IMR-90 (cell line): ENCODE measurements at regions not wholly inside any gene's neighbourhood (a gene's known extent, or its start where the extent isn't known, plus 50 kb on each side); places are given as distances from the start of the nearest gene placed in this dataset.

Experiments used
- ATAC-seq: fragments of 200-7000 bp; cut with Tn5 transposase; 2 replicates; pipeline ENCODE4 v1.9.1; 2020; ENCODE audit warnings: low read depth, mild to moderate bottlenecking, moderate library complexity
- BruUV-seq: library from RNA; stranded (reverse); fragments of 400-500 nt; replicated peaks from 2 replicates; lab custom pipeline; 2021; lab: Mats Ljungman, UMichigan
- CTCF ChIA-PET: fragments of 300-600 bp; formaldehyde crosslinking; extraction: SDS; loops from one replicate; lab custom pipeline; 2021; ENCODE audit warnings: antibody characterized with exemption; lab: Yijun Ruan, JAX
- POLR2A ChIA-PET: fragments of 300-600 bp; sonication (Branson Sonifier 250); formaldehyde crosslinking; loops from one replicate; lab custom pipeline; 2022; ENCODE audit warnings: antibody characterized with exemption; ENCODE audit not compliant: unreplicated experiment; lab: Charles Lee
- DNase-seq: peaks from one replicate; pipeline ENCODE4 v3.0.0; 2013
- H2AFZ ChIP-seq: replicated peaks from 2 replicates; pipeline ENCODE3; 2013; ENCODE audit warnings: low read length, mild to moderate bottlenecking; ENCODE audit not compliant: poor library complexity
- H2AK5ac ChIP-seq: 2 replicates; pipeline ENCODE4 v1.6.1; 2013; ENCODE audit warnings: low read depth, low read length, inconsistent platforms
- H2AK9ac ChIP-seq: replicated peaks from 2 replicates; pipeline ENCODE3; 2013; ENCODE audit warnings: mild to moderate bottlenecking, low read depth, low read length, moderate library complexity; ENCODE audit not compliant: poor library complexity
- H2BK120ac ChIP-seq: 2 replicates; pipeline ENCODE4 v1.6.1; 2013; ENCODE audit warnings: low read depth, low read length, inconsistent platforms
- H2BK15ac ChIP-seq: 3 replicates; pipeline ENCODE4 v1.6.1; 2013; ENCODE audit warnings: low read depth, low read length, inconsistent platforms
- H2BK20ac ChIP-seq: 2 replicates; pipeline ENCODE4 v1.6.1; 2013; ENCODE audit warnings: low read depth, mild to moderate bottlenecking, inconsistent platforms, low read length, moderate library complexity
- H2BK5ac ChIP-seq: 2 replicates; pipeline ENCODE4 v1.6.1; 2013; ENCODE audit warnings: mild to moderate bottlenecking, low read depth, low read length, inconsistent platforms; ENCODE audit not compliant: poor library complexity, severe bottlenecking
- H3K14ac ChIP-seq: replicated peaks from 2 replicates; pipeline ENCODE4 v1.6.1; 2013; ENCODE audit warnings: low read depth, low read length, inconsistent platforms
- H3K18ac ChIP-seq: 2 replicates; pipeline ENCODE4 v1.6.1; 2013; ENCODE audit warnings: low read depth, low read length, control low read depth
- H3K23ac ChIP-seq: 2 replicates; pipeline ENCODE4 v1.6.1; 2013; ENCODE audit warnings: low read depth, low read length, inconsistent platforms
- H3K27ac ChIP-seq: 2 replicates; pipeline ENCODE4 v1.5.1; 2013; ENCODE audit warnings: mild to moderate bottlenecking, control low read depth, low read length; ENCODE audit not compliant: insufficient read depth
- H3K27me3 ChIP-seq: 2 replicates; pipeline ENCODE4 v1.6.1; 2013; ENCODE audit warnings: low read length; ENCODE audit not compliant: control insufficient read depth, insufficient read depth
- H3K36me3 ChIP-seq: 2 replicates; pipeline ENCODE4 v1.6.1; 2013; ENCODE audit warnings: low read length, mixed read lengths; ENCODE audit not compliant: control insufficient read depth, insufficient read depth
- H3K4ac ChIP-seq: 2 replicates; pipeline ENCODE4 v1.6.1; 2013; ENCODE audit warnings: low read depth, low read length, inconsistent platforms
- H3K4me1 ChIP-seq: 2 replicates; pipeline ENCODE4 v1.6.1; 2013; ENCODE audit warnings: low read length, mixed read lengths; ENCODE audit not compliant: control insufficient read depth, insufficient read depth
- H3K4me2 ChIP-seq: 2 replicates; pipeline ENCODE4 v1.6.1; 2013; ENCODE audit warnings: low read depth, mild to moderate bottlenecking, control low read depth, low read length, moderate library complexity
- H3K4me3 ChIP-seq: 2 replicates; pipeline ENCODE4 v1.5.1; 2013; ENCODE audit warnings: low read depth, mild to moderate bottlenecking, control low read depth, low read length, moderate library complexity; ENCODE audit not compliant: insufficient read depth
- H3K56ac ChIP-seq: 2 replicates; pipeline ENCODE4 v1.6.1; 2013; ENCODE audit warnings: low read length, inconsistent platforms; ENCODE audit not compliant: insufficient read depth; ENCODE audit errors: extremely low read depth
- H3K79me1 ChIP-seq, 2 experiments: 2 replicates each; pipeline ENCODE4 v1.6.1; 2013; ENCODE audit warnings: low read length in 2 of 2, inconsistent platforms in 1 of 2, low read depth in 1 of 2
- H3K9ac ChIP-seq: 2 replicates; pipeline ENCODE4 v1.6.1; 2013; ENCODE audit warnings: low read depth, low read length, control low read depth
- H3K9me1 ChIP-seq: 2 replicates; pipeline ENCODE4 v1.6.1; 2013; ENCODE audit warnings: low read length, inconsistent platforms; ENCODE audit not compliant: insufficient read depth
- H3K9me3 ChIP-seq: 2 replicates; pipeline ENCODE4 v1.6.1; 2013; ENCODE audit warnings: low read length; ENCODE audit not compliant: control insufficient read depth, insufficient read depth
- H4K20me1 ChIP-seq: 2 replicates; pipeline ENCODE4 v1.6.1; 2013; ENCODE audit warnings: low read length, inconsistent platforms; ENCODE audit not compliant: insufficient read depth
- H4K5ac ChIP-seq: 2 replicates; pipeline ENCODE4 v1.6.1; 2013; ENCODE audit warnings: mild to moderate bottlenecking, low read depth, low read length, control low read depth
- H4K8ac ChIP-seq, 2 experiments: 2 replicates each; pipeline ENCODE4 v1.6.1; 2013; ENCODE audit warnings: low read depth in 2 of 2, low read length in 2 of 2, control low read depth in 1 of 2, inconsistent platforms in 1 of 2
- H4K91ac ChIP-seq: 2 replicates; pipeline ENCODE4 v1.6.1; 2013; ENCODE audit warnings: low read depth, low read length, inconsistent platforms; ENCODE audit not compliant: insufficient read depth
- CEBPB ChIP-seq: IDR thresholded peaks from 2 replicates; pipeline ENCODE4 v1.6.1; 2012; ENCODE audit warnings: low read depth, low read length, improper control_type of control experiment
- CHD1 ChIP-seq: IDR thresholded peaks from 2 replicates; pipeline ENCODE4 v1.6.1; 2012; ENCODE audit warnings: low read depth, low read length, improper control_type of control experiment
- MAFK ChIP-seq: IDR thresholded peaks from 2 replicates; pipeline ENCODE4 v1.6.1; 2012; ENCODE audit warnings: low read depth, low read length, improper control_type of control experiment
- NFE2L2 ChIP-seq: fragments of 150-350 bp; IDR thresholded peaks from 2 replicates; pipeline ENCODE4 v1.6.1; 2016; ENCODE audit warnings: low read depth, mild to moderate bottlenecking, low read length
- RAD21 ChIP-seq: IDR thresholded peaks from 2 replicates; pipeline ENCODE4 v1.6.1; 2012; ENCODE audit warnings: low read length, improper control_type of control experiment
- WGBS, 2 experiments: methylation state at CpG; one replicate each; pipeline versions ENCODE4 v1.1.5 to v1.1.7; 2013; ENCODE audit warnings: missing lambda C conversion rate in 2 of 2; ENCODE audit not compliant: insufficient read length in 1 of 2; ENCODE audit errors: extremely low coverage in 2 of 2; 5-methylcytosine and 5-hydroxymethylcytosine counted together
- dilution Hi-C: fragments of 300-500 bp; cut with HindIII; formaldehyde crosslinking; loops from one replicate; pipeline ENCODE4 v1.14.3; 2018; ENCODE audit warnings: low sequenced_read_pairs; ENCODE audit not compliant: unreplicated experiment
- in situ Hi-C: fragments of 300-500 bp; cut with MboI; formaldehyde crosslinking; loops from 3 replicates; pipeline ENCODE4 v1.14.3; 2019; ENCODE audit warnings: low sequenced_read_pairs, inconsistent platforms, mixed read lengths
- intact Hi-C: fragments of 100-400 bp; cut with micrococcal nuclease; formaldehyde crosslinking; loops from 2 replicates; pipeline ENCODE4 v1.10.0; 2022
- TF ChIP-seq, protein P1 (sequence below): fragments of 150-350 bp; IDR thresholded peaks from 2 replicates; pipeline ENCODE4 v1.6.1; 2016; ENCODE audit warnings: low read depth, mild to moderate bottlenecking, low read length, moderate library complexity, borderline replicate concordance

GRCh38 chr12:5189173-5189572, 145.5 kb downstream of the KCNA5 start:
- DNase-seq: no peak
- no peak overlapping the region for H3K14ac ChIP-seq
- intact Hi-C loops: no loop called here
- no peak overlapping the region for H2BK120ac ChIP-seq
- H3K4me3 ChIP-seq: no peak overlapping the region
- no peak overlapping the region for H2BK5ac ChIP-seq
- no peak overlapping the region for H2AFZ ChIP-seq
- no peak overlapping the region for H4K8ac ChIP-seq
- H2BK15ac ChIP-seq: no peak overlapping the region
- no peak overlapping the region for H2AK5ac ChIP-seq
- H2BK20ac ChIP-seq: no peak overlapping the region
- H3K9ac ChIP-seq: no peak overlapping the region
- H3K18ac ChIP-seq: no peak overlapping the region
- no peak overlapping the region for H4K5ac ChIP-seq
- no peaks in the 10 kb centered on the region for H3K27me3 ChIP-seq
- H3K9me1 ChIP-seq: no peaks in the 10 kb centered on the region; the same call in 1 of the 2 replicates
- no peak overlapping the region for H4K91ac ChIP-seq
- WGBS, 2 experiments: 87% methylated on average over 3 of the region's 4 CpGs; no CpG with 5 or more reads in 1 of the 2 experiments
- no peak overlapping the region for H3K23ac ChIP-seq
- H3K9me3 ChIP-seq: no peaks in the 10 kb centered on the region
- TF ChIP-seq CEBPB: peak; percentile 48
- TF ChIP-seq, protein P1, sequence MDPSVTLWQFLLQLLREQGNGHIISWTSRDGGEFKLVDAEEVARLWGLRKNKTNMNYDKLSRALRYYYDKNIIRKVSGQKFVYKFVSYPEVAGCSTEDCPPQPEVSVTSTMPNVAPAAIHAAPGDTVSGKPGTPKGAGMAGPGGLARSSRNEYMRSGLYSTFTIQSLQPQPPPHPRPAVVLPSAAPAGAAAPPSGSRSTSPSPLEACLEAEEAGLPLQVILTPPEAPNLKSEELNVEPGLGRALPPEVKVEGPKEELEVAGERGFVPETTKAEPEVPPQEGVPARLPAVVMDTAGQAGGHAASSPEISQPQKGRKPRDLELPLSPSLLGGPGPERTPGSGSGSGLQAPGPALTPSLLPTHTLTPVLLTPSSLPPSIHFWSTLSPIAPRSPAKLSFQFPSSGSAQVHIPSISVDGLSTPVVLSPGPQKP: no peak
- no peak for TF ChIP-seq NFE2L2
- no peak for TF ChIP-seq RAD21
- no peak for TF ChIP-seq CHD1
- no peak for TF ChIP-seq MAFK
- no peak overlapping the region for H3K27ac ChIP-seq
- no peak overlapping the region for H3K4me2 ChIP-seq
- H3K79me1 ChIP-seq: no peaks in the 10 kb centered on the region
- POLR2A ChIA-PET: no interaction called here
- CTCF ChIA-PET: interaction anchor here (0.6 to 1.2 kb wide), 2 partner anchors 15 to 208 kb away, joined by 3 to 5 read pairs; no protein-coding TSS in a partner anchor
- H2AK9ac ChIP-seq: no peak overlapping the region
- H3K56ac ChIP-seq: no peak overlapping the region
- no TSS peak for BruUV-seq
- H4K20me1 ChIP-seq: no peaks in the 10 kb centered on the region
- H3K4me1 ChIP-seq: no peaks in the 10 kb centered on the region
- in situ Hi-C loops: no loop called here
- ATAC-seq: no peak
- H3K4ac ChIP-seq: no peak overlapping the region
- no peaks in the 10 kb centered on the region for H3K36me3 ChIP-seq
- dilution Hi-C loops: no loop called here
